GM19395 (cell line): ENCODE measurements at regions not wholly inside any gene's neighbourhood (a gene's known extent, or its start where the extent isn't known, plus 50 kb on each side); places are given as distances from the start of the nearest gene placed in this dataset.

Source experiments
- ATAC-seq: cut with Tn5 transposase; IDR thresholded peaks from one replicate; pipeline ENCODE4 v1.9.1; 2021; ENCODE audit warnings: mild to moderate bottlenecking, moderate library complexity; ENCODE audit not compliant: unreplicated experiment

- ATAC-seq: no peak
These were observed 53.5 kb upstream of the ARL8B start for GRCh38 chr3:5068531-5069050.

DNA sequence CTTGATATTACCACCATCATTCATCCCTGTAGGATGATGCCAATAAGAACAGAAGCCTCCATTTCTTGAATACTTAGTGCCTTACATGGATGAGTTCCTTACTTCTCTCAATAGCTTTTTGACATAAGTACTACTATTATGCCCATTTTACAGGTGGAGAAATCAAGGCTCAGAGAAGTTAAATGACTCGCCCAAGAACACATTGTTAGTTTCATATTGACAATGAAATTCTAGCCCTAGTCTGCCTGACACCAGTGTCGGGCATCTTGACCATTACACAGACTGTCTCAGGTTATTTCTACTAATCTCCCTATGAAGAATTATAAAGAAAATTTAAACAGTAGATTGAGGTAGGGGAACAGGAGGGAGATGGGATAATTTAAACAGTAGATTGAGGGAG lies 52.5 kb upstream of the ARL8B start:
- no peak for ATAC-seq

GRCh38 chr3:5071061-5071460 lies 51.0 kb upstream of the ARL8B start:
- ATAC-seq: no peak

GRCh38 chr3:5072100-5072816 lies 49.8 kb upstream of the ARL8B start:
- ATAC-seq: no peak
